OCI-LY3 (cell line): ENCODE measurements at regions not wholly inside any gene's neighbourhood (a gene's known extent, or its start where the extent isn't known, plus 50 kb on each side); places are given as distances from the start of the nearest gene placed in this dataset.

Experiments used
- CTCF ChIP-seq: fragments of 200-600, 300-600 bp; sonication (generic); IDR thresholded peaks from 2 replicates; pipeline ENCODE4 v1.5.1; 2014; ENCODE audit warnings: antibody characterized with exemption, low read length, low read depth
- EZH2phosphoT487 ChIP-seq: fragments of 200-600 bp; shearing (Covaris generic); IDR thresholded peaks from 2 replicates; pipeline ENCODE4 v1.6.1; 2018; ENCODE audit warnings: antibody characterized with exemption, mixed run types, low read depth

DNA sequence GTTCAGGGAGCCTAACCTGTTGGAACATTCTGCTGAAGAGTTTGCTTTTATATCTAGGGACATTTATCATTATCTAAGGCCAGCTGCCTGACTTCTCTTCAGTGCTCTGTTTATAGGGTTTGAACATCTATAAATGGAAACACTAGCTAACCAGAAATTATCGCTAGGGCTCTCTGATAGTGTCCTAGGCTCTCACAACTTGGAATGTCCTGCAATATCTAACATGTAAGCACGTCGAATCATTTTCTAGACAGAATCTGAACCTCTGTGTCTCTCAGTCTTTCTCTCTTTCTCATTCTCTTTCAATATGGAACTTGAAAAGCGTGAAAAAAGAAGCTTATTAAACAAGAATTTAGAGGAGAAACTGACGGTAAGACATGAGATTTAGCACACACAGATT is 92.5 kb upstream of the MLIP start:
- no peak for TF ChIP-seq CTCF
- TF ChIP-seq EZH2phosphoT487: no peak
